Activated CD4-positive, alpha-beta T cell treated with anti-CD3 and anti-CD28 coated beads, Interleukin-2, Interleukin-4, amounts not matched to agents 100 ng/mL and 50 ng/mL, durations not matched to agents 16 hours and 8 hours (primary cell): ENCODE measurements at regions not wholly inside any gene's neighbourhood (a gene's known extent, or its start where the extent isn't known, plus 50 kb on each side); places are given as distances from the start of the nearest gene placed in this dataset.
"Not testable (repeated sequence)": the region's sequence is repeated elsewhere in the genome, so short reads cannot be mapped to it uniquely, and the experiment has no call there.

ENCODE experiments used
- DNase-seq: peaks from one replicate; pipeline ENCODE4 v3.0.0-alpha.2; 2020; ENCODE audit warnings: low spot score

DNA sequence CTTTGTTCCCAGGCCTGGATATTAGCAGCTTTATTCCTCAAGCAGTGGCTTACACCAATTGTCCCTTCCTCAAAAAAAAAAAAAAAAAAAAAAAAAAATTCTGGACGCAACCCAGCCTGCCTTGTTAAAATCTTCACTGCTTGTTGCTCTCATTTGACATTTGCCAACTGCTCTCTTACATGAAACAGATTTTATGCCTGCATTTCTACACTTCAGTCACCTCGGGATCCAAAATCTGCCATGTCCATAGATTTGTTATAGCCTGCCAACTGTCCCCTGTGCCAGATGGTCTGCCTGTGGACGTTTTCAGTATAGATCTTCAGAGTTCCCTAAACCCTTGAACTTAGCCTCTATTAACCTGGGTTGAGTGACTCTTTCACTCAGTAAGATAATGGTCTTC is 651.5 kb downstream of the FSCB start:
- no peak for DNase-seq

DNA sequence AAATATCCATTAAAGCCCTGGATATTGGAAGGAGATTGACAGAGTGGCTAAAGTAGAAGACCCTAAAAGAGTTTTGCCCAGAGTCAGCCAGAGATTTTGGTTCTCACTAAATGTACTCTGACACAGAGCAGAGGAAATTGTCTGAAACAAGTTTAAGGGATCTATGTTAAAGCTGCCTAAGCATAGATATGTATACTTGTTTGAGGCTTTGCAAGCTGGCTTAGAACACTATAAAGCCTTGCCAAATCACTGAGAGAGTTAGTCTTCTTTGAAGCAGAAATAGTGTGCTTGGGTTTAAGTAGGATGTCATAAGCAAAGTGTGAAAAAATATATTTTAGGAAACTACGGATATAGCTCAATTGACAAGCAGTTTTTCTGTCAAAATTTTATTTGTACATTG is 653.5 kb downstream of the FSCB start:
- DNase-seq = no peak

DNA sequence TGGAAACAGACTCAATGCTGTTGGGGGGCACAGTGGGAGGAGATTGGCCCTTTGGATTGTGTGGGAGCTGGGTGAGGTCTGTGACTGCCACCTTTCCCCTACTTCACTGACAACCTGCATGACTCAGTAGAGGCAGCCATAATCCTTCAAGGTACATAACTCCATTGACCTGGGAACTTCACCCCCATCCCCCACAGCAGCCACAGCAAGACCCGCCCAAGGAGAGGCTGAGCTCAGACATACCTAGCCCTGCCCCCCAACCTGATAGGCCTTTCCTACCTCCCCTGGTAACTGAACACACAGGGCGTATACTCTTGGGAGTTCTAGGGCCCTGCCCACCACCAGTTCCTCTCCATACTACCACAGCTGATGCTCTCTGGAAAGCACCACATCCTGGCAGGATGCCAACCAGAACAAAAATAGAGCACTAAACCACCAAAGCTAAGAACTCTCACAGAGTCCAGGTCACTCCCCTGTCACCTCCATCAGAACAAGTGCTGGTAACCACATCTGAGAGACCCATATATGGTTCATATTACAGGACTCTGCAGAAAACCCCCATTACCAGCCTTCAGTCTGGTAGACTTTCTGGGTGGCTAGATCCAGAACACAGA is 703.9 kb downstream of the FSCB start:
- DNase-seq = no peak

DNA sequence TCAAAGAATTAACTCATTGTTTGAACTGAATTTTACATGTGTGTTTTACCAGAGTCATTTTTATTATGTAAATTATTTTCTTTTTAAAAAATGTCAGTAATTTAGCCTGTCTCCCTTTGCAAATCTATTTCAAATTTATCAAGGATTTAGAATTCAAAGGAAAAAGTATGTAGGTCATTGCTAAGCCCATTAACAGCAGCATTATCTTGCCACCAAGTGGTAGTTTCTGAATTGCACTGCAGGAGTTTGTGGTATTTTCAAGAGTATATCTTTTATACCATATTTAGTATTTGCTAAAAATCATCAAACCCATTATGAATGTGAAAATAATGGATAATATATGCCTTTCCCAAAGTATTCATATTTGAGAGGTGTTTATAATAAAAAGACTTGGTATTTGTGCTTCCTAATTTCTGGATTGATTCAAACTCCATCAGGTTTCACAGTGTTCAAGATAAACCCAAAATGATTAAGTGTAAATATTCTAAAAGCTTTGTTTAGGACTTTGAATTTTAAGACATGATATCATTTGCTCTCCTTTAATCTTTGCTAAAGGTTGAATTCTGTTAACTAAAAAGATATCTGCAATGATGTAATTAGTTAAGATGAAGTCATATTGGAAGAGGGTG is 711.4 kb downstream of the FSCB start:
- DNase-seq = no peak

DNA sequence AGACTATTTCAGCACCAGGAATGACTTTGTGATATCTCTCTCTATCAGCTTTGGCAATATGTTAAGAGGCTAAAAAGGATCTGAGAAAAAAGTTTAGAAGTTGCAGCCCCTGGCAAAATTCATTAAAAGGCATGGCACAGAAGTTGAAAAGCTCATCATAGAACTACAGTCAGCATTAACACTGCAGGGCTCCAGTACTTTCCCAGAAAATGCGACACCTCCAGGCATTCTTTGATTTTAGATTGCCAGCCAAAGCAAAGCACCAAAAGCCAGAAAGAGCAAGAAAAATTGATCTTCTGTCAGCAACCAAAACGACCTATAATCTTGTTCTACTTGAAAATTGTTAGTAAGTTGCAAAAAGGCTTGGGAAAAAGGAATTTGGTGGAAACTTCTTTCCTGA is 713.5 kb downstream of the FSCB start:
- DNase-seq = no peak

DNA sequence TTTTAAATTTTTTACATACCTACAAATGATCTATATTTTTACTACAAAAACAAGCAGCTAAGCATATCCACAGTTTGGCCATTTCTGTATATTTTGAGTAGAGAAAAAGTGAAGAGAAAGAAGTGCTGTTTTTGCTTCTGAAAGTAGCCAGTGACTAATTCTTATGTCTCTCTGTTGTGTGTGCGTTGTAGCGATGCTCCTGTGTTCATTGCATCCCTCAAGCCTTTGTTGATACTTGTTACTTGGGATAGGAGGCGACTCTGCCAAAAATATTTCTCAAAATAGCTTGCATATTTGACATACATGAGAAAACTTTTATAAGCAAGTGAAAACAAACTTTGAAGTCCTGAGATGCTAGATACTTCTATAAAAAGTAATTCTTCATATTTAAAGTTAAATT is 714.1 kb downstream of the FSCB start:
- no peak for DNase-seq

DNA sequence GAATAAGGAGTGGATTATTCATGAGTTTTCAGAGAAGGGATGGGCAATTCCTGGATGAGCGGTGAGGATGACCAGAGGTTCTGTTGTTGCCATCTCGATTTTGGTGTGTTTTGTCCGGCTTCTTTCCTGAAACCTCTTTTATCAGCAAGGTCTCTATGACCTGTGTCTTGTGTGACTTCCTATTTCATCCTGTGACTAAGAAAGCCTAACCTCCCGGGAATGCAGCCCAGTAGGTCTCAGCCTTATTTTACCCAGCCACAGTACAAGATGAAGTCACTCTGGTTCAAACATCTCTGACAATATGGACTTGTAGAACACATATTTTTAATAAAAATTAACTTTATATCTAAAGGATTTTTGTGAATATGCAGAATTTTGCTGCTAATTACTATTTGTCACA is 716.4 kb downstream of the FSCB start:
- no peak for DNase-seq

DNA sequence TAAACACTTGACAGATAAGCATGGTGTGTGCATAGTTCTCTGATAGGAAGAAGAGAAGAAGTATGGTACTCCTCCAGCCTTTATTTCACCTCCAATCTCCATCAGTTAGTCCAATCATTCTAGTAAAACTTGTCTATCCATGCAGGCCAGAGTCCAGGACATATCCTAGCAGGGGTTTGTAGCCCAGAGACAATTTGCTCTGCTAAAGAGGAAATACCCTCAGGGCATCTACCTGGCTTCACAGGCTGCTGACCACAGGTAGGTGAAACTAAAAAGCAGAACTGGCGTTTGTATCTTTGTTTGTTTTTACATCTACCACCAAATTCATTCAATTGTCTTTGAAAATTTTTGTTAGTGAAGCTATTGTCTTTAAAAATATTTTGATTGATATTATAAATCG is 717.6 kb downstream of the FSCB start:
- DNase-seq = no peak

DNA sequence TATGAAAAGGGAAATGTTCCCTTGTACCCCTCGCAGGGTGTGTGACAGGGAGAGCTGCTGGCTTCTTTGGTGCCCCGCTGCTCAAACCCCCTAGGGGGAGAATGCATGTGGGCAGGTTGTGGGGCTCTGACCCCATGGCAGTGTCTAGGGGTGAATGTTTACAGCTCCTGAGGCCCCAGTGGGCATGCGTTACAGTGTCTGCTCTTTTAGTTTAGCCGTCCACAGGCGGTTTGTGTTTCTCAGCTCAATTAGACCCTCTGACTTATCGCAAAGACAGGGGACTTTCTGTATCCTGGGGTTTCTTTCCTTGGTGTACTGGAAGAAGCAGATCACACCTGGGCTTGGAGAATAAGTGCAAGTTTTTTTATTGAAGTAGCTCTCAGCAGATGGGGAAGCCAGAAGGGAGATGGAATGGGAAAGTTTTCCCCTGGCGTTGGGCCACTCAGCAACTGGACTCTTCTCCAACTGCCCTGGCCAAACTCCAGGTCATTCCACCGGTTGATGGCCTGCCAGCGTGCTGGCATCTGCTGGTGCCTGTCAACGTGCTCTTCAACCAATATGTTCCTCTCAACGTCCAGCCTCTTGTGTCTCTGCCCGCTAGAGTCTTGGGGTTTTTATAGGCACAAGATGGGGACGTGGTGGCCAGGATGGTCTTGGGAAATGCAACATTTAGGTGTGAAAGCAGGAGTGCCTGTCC is 720.9 kb downstream of the FSCB start:
- no peak for DNase-seq

DNA sequence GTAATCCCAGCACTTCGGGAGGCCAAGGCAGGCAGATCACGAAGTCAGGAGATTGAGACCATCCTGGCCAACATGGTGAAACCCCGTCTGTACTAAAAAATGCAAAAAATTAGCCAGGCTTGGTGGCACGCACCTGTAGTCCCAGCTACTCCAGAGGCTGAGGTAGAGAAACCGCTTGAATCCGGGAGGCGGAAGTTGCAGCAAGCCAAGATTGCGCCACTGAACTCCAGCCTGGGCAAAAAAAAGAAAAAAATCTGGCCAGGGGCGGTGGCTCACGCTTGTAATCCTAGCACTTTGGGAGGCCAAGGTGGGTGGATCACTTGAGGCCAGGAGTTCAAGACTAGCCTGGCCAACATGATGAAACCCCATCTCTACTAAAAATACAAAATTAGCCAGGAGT is 722.7 kb downstream of the FSCB start:
- not testable (repeated sequence) for DNase-seq

DNA sequence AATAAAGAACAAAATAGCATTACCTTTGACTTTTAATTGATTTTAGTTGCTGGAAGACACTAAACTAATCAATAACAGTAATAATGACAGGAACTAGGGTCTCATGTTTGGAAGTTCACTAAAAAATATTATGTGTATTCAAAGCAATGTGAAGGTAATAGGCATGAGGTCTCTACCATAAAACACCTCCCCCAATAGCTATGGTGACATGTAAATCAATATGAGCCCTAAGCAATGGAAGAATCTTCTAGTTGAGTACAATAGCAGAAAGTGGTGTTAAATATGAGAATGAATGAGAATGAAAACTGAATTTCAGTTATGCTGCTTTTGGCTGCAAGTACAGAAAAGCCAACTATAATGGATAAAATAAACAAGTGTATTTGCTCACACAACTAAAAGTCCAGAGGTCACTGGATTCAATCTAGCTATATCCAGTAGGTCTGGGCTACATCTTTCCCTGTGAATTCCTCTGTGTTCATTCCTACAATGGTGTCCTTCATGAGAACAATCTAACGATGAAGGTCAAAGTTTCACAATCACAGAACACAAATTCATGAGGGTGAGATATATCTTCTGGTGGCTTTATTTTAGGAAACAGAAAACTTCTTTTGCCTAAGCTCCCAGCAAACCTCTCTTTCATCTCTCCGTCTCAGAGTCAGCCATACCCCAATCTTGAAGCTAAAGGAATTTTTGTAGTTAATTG is 728.0 kb downstream of the FSCB start:
- DNase-seq = no peak

DNA sequence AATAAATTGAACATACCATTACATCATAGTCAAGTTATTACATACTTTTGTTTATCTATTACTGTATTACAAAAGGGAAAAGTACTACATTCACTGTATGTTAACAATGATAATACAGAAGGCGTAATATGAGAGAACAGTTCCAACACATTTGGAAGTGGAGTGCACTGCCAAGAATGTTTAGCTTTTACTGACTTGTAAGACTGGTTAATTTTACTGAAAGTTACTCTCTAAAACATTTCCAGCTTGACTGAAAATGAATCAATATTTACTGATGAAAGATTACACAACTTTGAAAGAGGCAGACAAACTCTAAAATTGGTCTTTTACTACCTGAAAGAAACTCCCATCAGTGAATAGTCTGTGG is 728.5 kb downstream of the FSCB start:
- no peak for DNase-seq

DNA sequence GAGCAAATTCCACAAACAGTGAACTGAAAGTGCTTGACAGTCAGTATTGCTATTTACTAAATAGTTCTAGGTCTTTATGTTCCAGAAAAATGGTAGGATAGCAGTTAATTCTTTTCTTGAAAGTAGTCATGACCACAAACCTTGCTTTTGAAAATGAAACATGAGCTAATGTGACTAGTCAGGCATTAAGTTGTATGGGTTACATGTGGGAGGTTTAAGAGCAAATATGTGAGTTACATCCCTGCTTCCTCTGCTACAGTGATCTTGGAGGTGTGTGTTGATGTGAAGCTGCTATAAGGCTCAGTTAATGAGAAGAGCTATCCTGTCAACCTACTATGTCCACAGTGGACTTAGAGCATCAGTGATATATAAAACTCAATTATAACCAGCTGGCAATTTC is 741.6 kb downstream of the FSCB start:
- DNase-seq = no peak

DNA sequence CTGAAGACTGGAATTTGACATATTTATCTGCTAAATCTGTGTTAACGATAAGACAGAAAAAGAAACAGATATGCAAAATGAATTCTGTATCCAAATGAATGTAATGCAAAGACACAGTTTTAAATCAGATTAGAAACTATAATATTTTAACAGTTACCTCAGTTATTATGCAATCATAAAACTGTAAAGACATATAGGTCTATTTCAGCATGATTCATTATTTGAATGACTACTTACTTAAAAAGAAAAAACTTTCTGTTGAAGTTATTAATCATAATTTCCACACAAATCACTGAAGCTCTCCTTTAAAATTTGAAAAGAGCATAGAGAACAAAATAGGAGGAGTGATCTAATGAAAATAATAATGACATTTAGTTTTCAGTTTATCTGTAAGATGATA is 742.6 kb downstream of the FSCB start:
- no peak for DNase-seq

DNA sequence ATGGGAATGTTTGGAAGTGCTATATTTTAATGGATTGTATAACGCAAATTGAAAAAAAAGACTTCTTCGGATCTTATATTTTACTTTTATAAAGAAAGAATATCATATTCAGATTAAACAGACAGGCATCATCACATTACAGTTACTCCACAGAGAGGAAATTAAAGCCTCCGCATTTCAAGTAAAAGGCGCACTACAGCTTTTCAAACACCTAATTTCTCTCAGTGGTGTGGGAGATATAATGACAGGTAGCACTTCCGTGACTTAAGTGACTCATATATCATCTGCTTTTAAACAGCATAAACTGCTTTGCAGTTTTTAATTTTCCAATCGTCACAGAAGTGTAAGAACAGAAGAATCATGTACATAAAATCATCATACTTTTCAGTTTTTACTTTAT is 751.4 kb downstream of the FSCB start:
- no peak for DNase-seq

DNA sequence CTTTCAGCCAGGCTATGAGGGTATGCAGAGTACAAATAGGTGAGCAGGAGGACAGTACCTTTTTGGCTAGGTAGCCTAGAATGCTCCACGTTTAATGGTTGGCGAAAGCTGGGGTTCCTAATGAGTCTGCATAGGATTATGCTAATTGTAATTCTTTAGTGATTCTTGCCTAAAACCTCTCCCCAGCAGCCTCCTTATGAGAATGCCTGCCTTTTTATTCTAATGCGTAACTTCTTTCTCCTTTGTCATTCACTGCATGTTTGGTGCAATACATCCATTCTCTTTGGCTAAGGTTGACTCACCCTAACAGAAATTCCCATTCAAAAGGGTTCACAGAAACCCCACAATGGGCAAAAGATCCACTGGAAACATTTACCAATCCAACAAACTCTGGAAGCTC is 752.2 kb downstream of the FSCB start:
- no peak for DNase-seq

DNA sequence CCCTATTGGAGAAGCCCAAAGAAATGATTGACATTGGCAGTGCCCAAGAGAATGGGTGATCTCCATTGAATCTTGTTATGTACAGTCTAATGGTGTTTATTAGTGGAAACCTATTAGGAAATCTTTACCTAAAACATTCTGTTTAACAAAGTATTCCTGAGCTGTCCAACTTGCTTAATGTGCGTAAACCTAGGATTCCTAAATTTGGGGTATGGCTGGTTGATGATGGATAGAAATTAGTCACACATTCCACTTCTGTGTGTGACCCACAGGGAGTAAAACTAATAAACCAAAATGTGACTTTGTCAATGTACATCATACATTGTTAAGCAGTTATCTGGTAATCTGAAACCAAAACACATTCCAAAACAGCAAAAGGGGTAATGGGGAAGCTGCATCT is 761.3 kb downstream of the FSCB start:
- no peak for DNase-seq

DNA sequence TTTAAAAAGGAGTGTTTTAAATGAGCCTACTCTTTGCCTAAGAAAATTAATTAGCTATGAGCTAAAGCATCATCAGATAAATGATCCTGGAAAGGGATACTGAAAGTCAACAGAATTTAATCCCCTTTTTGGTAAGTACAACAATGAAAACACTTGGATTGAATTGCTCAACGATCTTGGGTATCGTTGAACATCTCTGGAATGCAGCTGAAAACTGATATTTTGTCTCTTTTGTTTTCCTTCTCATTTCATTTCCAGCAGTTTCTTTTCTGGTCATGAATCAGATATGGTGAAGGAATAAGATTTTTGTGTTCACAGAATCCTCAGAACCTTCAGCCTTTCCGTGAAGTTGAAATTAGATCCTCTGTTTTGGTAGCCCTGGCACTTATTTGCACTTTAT is 771.2 kb downstream of the FSCB start:
- no peak for DNase-seq

DNA sequence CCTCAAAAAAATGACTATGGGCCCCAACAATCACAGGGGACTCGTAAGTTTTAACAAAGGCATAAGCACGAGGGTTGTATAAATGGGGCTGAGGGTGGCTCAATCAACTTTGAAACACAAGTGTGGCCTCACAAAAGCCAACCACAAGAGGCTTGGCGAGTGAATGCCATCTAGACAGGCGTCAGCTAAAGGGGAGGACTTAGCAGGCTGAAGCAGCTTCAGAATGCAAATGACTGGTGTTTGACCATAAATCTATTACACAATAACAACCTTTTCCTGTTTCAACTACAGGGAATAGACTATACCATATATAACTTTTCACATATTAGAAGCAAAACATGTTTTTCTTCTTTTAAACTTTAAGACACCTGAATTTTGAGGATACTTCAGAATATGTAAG is 777.9 kb downstream of the FSCB start:
- no peak for DNase-seq

DNA sequence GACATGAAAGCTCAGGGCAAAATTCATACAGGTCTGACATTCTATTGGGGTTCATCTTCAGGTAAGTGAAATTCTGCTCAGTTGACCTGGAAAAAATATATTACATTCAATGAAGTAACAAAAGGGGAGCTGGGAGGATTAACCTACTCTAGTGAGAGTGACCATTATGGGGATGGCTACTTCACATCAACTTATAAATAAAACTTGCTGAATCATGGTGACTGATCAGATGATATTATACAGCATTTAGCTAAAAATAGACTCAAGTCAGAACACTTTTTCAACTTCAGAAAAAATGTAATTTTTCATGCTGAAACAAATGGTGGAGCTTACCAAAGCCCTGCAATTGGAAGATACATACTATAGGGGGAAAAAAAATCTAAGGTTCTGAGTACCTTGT is 800.2 kb downstream of the FSCB start:
- DNase-seq = no peak

DNA sequence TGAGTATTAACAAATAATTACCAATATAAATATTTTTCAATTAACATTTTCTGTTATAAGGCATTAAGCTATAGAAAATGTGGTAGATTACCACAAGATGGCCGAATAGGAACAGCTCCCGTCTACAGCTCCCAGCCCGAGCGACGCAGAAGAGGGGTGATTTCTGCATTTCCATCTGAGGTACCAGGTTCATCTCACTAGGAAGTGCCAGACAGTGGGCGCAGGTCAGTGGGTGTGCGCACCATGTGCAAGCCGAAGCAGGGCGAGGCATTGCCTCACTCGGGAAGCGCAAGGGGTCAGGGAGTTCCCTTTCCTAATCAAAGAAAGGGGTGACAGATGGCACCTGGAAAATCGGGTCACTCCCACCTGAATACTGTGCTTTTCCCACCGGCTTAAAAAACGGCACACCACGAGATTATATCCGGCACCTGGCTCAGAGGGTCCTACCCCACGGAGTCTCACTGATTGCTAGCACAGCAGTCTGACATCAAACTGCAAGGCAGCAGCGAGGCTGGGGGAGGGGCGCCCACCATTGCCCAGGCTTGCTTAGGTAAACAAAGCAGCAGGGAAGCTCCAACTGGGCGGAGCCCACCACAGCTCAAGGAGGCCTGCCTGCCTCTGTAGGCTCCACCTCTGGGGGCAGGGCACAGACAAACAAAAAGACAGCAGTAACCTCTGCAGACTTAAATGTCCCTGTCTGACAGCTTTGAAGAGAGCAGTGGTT is 808.4 kb downstream of the FSCB start:
- DNase-seq = not testable (repeated sequence)

DNA sequence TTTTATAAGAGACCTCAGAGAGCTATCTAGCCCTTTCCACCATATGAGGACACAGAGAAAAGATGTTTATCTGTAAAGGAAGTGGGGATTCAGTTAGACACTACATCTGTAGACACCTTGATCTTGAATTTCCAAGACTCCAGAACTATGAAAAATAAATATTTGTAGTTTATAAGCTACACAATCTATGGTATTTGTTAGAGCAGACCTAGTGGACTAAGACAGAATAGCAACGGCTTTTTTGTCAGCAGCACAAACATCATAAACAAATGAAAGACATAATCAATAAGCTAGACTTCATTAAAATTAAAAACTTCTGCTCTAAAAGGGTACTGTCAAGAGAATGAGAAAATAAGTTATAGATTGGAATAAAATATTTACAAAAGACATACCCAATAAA is 810.1 kb downstream of the FSCB start:
- DNase-seq = no peak

DNA sequence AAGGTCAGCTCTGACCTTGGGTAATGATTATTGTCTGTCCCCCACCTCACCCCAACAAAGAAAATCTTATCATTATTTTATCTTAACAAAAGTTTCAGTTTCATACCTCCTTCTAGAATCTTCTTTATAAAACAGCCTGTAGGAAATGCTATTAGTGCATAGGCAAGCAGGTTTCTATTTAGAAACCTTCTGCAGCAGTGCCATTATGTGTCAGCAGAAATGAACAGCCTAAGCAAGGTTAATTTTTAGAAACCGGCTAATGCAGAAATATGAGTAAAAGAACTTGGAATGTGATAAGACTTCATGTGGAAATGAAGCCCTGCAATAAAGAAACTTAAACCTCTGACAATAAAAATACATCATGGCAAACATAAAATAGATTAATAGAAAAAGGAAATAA is 814.4 kb downstream of the FSCB start:
- no peak for DNase-seq
